SJCRH30 (cell line): ENCODE measurements at regions not wholly inside any gene's neighbourhood (a gene's known extent, or its start where the extent isn't known, plus 50 kb on each side); places are given as distances from the start of the nearest gene placed in this dataset.
"Not testable (repeated sequence)": the region's sequence is repeated elsewhere in the genome, so short reads cannot be mapped to it uniquely, and the experiment has no call there.

Source experiments
- DNase-seq, 2 experiments: peaks; one replicate each; pipeline ENCODE4 v3.0.0-alpha.2; 2015 to 2020
- H3K27ac ChIP-seq: fragments of 250-450 bp; sonication (Bioruptor Pico); 2 replicates; pipeline ENCODE4 v1.5.1; 2020; ENCODE audit warnings: mild to moderate bottlenecking, moderate library complexity
- H3K27me3 ChIP-seq: fragments of 250-450 bp; sonication (Bioruptor Pico); 2 replicates; pipeline ENCODE4 v1.5.1; 2020; ENCODE audit warnings: mild to moderate bottlenecking, moderate library complexity
- H3K36me3 ChIP-seq: fragments of 250-450 bp; sonication (Bioruptor Pico); 2 replicates; pipeline ENCODE4 v1.5.1; 2020; ENCODE audit warnings: mild to moderate bottlenecking, moderate library complexity
- H3K4me1 ChIP-seq: fragments of 250-450 bp; sonication (Bioruptor Pico); 2 replicates; pipeline ENCODE4 v1.5.1; 2020; ENCODE audit warnings: mild to moderate bottlenecking, moderate library complexity
- H3K4me3 ChIP-seq: fragments of 250-450 bp; sonication (Bioruptor Pico); 2 replicates; pipeline ENCODE4 v1.5.1; 2020; ENCODE audit warnings: mild to moderate bottlenecking, moderate library complexity
- H3K9me3 ChIP-seq: fragments of 250-450 bp; sonication (Bioruptor Pico); replicated peaks from 2 replicates; pipeline ENCODE4 v1.5.1; 2020; ENCODE audit warnings: mild to moderate bottlenecking, moderate library complexity

GRCh38 chr12:59517522-59517921, 78.3 kb upstream of the SLC16A7 start:
- no peak for DNase-seq
- Histone ChIP-seq H3K9me3 (no peaks in the 10 kb centered on the region), H3K4me3 (no peak overlapping the region), H3K36me3 (no peaks in the 10 kb centered on the region), H3K27ac (no peak overlapping the region), H3K27me3 (no peaks in the 10 kb centered on the region), H3K4me1 (no peaks in the 10 kb centered on the region)

DNA sequence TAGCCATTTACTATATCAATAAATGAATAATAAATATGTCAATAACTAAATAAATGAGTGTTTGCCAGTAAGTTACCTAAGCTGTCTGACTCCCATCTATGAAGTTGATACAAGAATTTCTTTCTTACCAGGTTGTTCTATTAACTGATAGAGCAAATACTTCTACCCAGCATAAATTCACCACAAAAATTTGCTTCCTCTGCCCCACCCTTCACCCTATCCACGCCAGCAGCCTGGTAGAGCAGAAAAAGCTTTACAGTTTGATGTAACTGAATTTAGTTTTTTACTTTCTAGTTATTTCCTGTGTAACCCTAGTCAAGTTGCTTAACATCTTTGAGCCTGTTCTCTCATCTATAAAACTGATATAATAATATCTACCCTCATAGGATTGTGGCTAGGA, 94.9 kb upstream of the SLC16A7 start:
- Histone ChIP-seq H3K27me3 (no peaks in the 10 kb centered on the region), H3K9me3 (no peaks in the 10 kb centered on the region), H3K36me3 (no peaks in the 10 kb centered on the region), H3K4me1 (no peaks in the 10 kb centered on the region), H3K27ac (no peak overlapping the region), H3K4me3 (no peak overlapping the region)
- DNase-seq: no peak

DNA sequence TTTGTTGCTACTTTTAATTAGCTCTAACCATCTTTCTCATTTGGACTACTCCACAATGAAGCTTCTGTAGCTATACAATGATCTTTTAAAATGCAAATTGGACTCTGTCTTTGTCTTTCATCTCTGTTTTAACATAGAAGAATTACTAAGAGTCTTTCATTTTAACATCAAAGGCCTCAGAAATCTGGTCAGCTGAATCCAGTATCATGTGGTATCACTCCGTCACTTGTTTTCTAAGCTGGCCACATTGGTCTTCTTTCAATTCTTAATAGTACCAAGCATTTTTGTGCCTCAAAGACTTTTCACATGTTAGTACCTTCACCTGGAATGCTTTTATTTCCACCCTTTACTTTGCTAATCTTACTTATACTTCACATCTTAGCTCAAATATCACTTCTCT, 95.5 kb upstream of the SLC16A7 start:
- no peaks in the 10 kb centered on the region for H3K36me3 ChIP-seq
- no peaks in the 10 kb centered on the region for H3K27me3 ChIP-seq
- no peak for DNase-seq
- H3K4me3 ChIP-seq: no peak overlapping the region
- no peaks in the 10 kb centered on the region for H3K4me1 ChIP-seq
- no peak overlapping the region for H3K27ac ChIP-seq
- no peaks in the 10 kb centered on the region for H3K9me3 ChIP-seq

DNA sequence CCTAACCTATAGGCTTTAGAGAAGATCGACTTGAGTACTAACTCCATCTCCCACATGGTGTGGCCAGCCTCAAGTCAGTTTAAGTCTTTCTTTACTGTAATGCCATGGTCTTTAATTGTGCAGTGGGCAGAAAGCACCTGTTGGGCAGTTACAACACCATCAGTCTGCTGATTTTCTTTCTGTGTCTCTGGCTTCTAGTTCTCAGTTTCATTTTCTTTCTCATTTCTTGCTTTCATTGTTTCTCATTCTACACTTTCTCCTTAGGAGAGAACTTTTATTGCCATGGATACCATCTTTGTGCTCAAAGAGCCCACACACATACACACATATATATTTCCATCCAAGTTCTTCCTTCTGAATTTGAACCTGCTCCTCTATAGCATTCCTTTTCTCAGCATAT, 96.1 kb upstream of the SLC16A7 start:
- Histone ChIP-seq H3K27ac (no peak overlapping the region), H3K36me3 (no peaks in the 10 kb centered on the region), H3K4me1 (no peaks in the 10 kb centered on the region), H3K27me3 (no peaks in the 10 kb centered on the region), H3K9me3 (no peaks in the 10 kb centered on the region), H3K4me3 (no peak overlapping the region)
- DNase-seq: no peak

DNA sequence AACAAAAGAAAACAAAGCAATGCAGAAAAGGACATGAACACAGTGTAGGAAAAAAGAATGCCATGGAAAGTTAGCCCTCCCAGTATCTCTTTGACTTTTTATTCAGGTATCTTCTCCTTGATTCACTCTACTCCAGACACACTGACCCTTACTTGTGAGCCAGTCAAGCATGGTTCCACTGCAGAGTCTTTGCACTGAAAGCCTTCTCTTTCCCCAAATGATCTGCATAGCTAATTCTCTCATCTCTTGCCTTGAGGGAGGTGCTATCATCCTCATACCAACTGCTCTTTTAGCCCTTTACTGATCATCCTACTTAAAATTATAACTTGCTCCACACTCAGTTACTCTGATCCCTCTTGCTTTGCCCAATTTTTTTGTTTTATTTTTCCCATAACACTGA, 101.2 kb upstream of the SLC16A7 start:
- no peaks in the 10 kb centered on the region for H3K4me1 ChIP-seq

DNA sequence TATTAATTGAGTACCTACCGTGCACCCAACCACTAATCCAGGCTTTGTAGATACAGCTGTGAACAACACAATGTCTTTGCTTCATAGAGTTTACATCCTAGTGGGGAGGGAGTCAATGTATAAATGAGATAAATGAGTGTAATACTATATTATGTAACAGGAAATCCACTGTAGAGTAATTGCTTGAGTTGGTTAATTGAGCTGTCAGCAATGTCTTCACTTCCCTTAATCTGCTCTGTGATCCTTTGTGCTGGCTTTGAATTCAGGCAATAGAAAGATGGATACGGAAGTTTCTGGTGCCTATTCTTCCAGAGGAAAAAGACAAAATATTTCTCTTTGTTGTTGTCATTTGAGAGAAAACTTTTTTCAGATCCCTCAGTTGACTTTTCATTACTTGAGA, 104.0 kb upstream of the SLC16A7 start:
- H3K27ac ChIP-seq: no peak overlapping the region
- no peak for DNase-seq
- no peaks in the 10 kb centered on the region for H3K4me1 ChIP-seq
- H3K36me3 ChIP-seq: no peaks in the 10 kb centered on the region
- H3K4me3 ChIP-seq: no peak overlapping the region
- no peaks in the 10 kb centered on the region for H3K27me3 ChIP-seq
- H3K9me3 ChIP-seq: no peaks in the 10 kb centered on the region

More for the DNA sequence above, 101.2 kb upstream of the SLC16A7 start:
- Histone ChIP-seq H3K9me3 (no peaks in the 10 kb centered on the region), H3K4me3 (no peak overlapping the region), H3K27me3 (no peaks in the 10 kb centered on the region), H3K36me3 (no peaks in the 10 kb centered on the region), H3K27ac (no peak overlapping the region)
- DNase-seq: no peak

DNA sequence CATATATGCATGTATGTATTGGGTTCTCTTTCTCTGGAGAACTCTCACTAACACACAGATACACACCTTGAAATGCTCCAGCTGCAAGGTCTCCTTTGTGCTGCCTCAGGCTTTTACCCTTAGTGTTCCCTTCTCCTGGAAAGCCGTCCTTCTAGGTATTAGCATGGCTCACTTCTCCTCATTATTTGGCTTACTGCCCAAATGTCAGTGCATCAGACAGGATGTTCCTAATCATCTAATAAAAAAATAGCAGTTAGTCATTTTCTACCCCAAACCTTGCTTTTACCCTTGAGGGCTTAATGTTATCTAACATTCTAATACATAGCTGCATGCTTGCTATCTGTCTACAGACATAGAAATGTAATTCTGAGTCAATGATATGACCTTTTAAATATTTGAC, 109.0 kb upstream of the SLC16A7 start:
- Histone ChIP-seq H3K9me3 (no peaks in the 10 kb centered on the region), H3K4me3 (no peak overlapping the region), H3K4me1 (no peaks in the 10 kb centered on the region), H3K27ac (no peak overlapping the region), H3K36me3 (no peaks in the 10 kb centered on the region), H3K27me3 (no peaks in the 10 kb centered on the region)
- no peak for DNase-seq

DNA sequence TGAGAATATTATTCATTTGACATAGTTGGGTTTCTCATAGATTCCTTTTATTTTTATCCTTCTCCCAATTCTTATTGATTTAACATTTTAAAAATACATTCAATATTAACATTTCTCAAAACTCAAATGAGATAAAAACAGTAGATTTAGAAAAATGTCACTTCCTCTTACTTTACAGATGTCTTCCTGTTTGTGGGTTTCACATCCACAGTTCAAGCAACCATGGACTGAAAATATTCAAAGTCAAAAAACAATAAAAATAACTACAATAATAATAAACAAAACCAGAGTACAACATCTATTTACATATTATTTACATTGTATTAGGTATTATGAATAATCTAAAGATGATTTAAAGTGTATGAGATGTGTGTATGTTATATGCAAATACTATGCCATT, 111.3 kb upstream of the SLC16A7 start:
- Histone ChIP-seq H3K4me1 (no peaks in the 10 kb centered on the region), H3K27ac (no peak overlapping the region)

DNA sequence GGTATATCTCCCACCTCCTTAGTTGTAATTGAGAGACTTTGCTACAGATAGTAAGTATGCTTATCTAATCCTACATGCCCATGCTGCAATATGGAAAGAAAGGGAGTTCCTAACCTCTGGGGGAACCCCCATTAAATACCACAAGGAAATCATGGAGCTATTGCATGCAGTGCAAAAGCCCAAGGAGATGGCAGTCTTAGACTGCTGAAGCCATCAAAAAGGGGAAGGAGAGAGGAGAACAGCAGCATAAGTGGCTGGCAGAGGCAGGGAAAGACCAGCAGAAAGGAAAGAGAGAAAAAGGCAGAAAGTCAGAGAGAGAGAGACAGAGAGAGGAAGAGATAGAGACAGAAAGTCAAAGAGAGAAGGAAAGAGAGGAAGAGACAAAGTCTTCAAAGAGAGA, 121.6 kb upstream of the SLC16A7 start:
- DNase-seq, H3K4me1 ChIP-seq, H3K36me3 ChIP-seq, H3K27ac ChIP-seq, H3K27me3 ChIP-seq, H3K9me3 ChIP-seq, H3K4me3 ChIP-seq: not testable (repeated sequence)

More for the DNA sequence above, 111.3 kb upstream of the SLC16A7 start:
- no peaks in the 10 kb centered on the region for H3K9me3 ChIP-seq
- no peaks in the 10 kb centered on the region for H3K36me3 ChIP-seq
- DNase-seq: no peak
- H3K27me3 ChIP-seq: no peaks in the 10 kb centered on the region
- no peak overlapping the region for H3K4me3 ChIP-seq

- H3K4me1 ChIP-seq: no peaks in the 10 kb centered on the region
- H3K9me3 ChIP-seq: no peaks in the 10 kb centered on the region
- no peak overlapping the region for H3K4me3 ChIP-seq
These were observed 123.6 kb upstream of the SLC16A7 start for GRCh38 chr12:59472273-59472672.

DNA sequence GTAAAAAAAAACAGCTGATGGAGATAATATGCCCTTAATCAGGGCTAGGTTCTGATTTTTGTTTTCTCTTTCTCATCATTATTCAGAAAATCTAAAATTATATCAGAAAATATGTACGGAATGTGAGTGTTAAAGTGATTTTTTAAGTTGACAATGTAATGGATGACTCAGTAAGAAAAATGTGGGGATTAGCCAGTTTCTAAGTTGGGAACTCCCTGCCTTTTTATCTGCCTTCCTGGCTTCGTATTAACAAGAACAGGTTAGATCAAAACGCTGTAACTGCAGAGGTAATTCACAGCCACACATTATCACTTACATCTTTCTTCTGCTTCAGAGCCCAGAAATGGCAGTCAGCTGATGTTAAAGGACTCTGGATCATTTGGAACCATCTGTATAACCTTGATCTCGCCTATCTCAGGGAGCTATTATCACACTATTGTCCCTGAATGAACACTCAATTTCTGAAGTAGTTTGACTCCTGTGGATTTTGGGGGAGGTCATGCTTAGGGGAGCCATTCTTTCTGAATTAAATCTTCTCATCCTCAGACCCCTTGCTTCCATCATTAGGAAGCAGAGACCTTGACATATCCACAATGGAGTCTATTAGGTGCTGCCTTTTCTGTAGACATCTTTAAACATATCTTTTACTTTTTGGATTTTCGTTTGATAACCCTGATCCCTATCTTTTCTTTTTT, 135.7 kb upstream of the SLC16A7 start:
- Histone ChIP-seq H3K9me3 (no peaks in the 10 kb centered on the region), H3K27ac (no peak overlapping the region), H3K4me1 (no peaks in the 10 kb centered on the region), H3K4me3 (no peak overlapping the region), H3K27me3 (no peaks in the 10 kb centered on the region), H3K36me3 (no peaks in the 10 kb centered on the region)
- no peak for DNase-seq

More at GRCh38 chr12:59472273-59472672, 123.6 kb upstream of the SLC16A7 start:
- no peak for DNase-seq
- Histone ChIP-seq H3K27ac (no peak overlapping the region), H3K36me3 (no peaks in the 10 kb centered on the region), H3K27me3 (no peaks in the 10 kb centered on the region)

GRCh38 chr12:59453475-59453874, 142.4 kb upstream of the SLC16A7 start:
- Histone ChIP-seq H3K27ac (no peak overlapping the region), H3K27me3 (no peaks in the 10 kb centered on the region), H3K4me3 (no peak overlapping the region), H3K4me1 (no peaks in the 10 kb centered on the region), H3K9me3 (no peaks in the 10 kb centered on the region), H3K36me3 (no peaks in the 10 kb centered on the region)
- DNase-seq: no peak

GRCh38 chr12:59452746-59453145, 143.1 kb upstream of the SLC16A7 start:
- Histone ChIP-seq H3K27ac (no peak overlapping the region), H3K4me3 (no peak overlapping the region), H3K4me1 (no peaks in the 10 kb centered on the region), H3K36me3 (no peaks in the 10 kb centered on the region), H3K9me3 (no peaks in the 10 kb centered on the region), H3K27me3 (no peaks in the 10 kb centered on the region)
- no peak for DNase-seq

- no peaks in the 10 kb centered on the region for H3K9me3 ChIP-seq
- no peak for DNase-seq
- no peak overlapping the region for H3K27ac ChIP-seq
- no peaks in the 10 kb centered on the region for H3K36me3 ChIP-seq
- no peaks in the 10 kb centered on the region for H3K4me1 ChIP-seq
- H3K27me3 ChIP-seq: no peaks in the 10 kb centered on the region
- no peak overlapping the region for H3K4me3 ChIP-seq
These were observed 143.6 kb upstream of the SLC16A7 start for GRCh38 chr12:59452259-59452658.

- H3K4me3 ChIP-seq: no peak overlapping the region
- H3K4me1 ChIP-seq: no peaks in the 10 kb centered on the region
- no peak overlapping the region for H3K27ac ChIP-seq
- no peaks in the 10 kb centered on the region for H3K27me3 ChIP-seq
- no peaks in the 10 kb centered on the region for H3K9me3 ChIP-seq
- DNase-seq: no peak
- no peaks in the 10 kb centered on the region for H3K36me3 ChIP-seq
These were observed 149.7 kb upstream of the SLC16A7 start for GRCh38 chr12:59446116-59446515.

GRCh38 chr12:59444932-59445331, 150.9 kb upstream of the SLC16A7 start:
- DNase-seq: no peak
- H3K27me3 ChIP-seq: no peaks in the 10 kb centered on the region
- H3K9me3 ChIP-seq: no peaks in the 10 kb centered on the region
- no peak overlapping the region for H3K27ac ChIP-seq
- no peaks in the 10 kb centered on the region for H3K4me1 ChIP-seq
- no peaks in the 10 kb centered on the region for H3K36me3 ChIP-seq
- no peak overlapping the region for H3K4me3 ChIP-seq
